Mammary epithelial cell (primary cell): ENCODE measurements at regions not wholly inside any gene's neighbourhood (a gene's known extent, or its start where the extent isn't known, plus 50 kb on each side); places are given as distances from the start of the nearest gene placed in this dataset.
"Not testable (repeated sequence)": the region's sequence is repeated elsewhere in the genome, so short reads cannot be mapped to it uniquely, and the experiment has no call there.

Experiments used
- EZH2 ChIP-seq: IDR thresholded peaks from 2 replicates; pipeline ENCODE4 v1.6.1; 2012; ENCODE audit warnings: low read length, inconsistent platforms, borderline replicate concordance
- TF ChIP-seq, protein P1 (sequence below), 2 donors: IDR thresholded peaks in 1 of 2; conservative IDR thresholded peaks in 1 of 2; 2 replicates each; pipeline ENCODE4 v1.5.1; 2011 to 2012; ENCODE audit warnings: inconsistent platforms in 2 of 2, low read length in 2 of 2, mild to moderate bottlenecking in 2 of 2, control low read depth in 1 of 2, low read depth in 1 of 2; ENCODE audit not compliant: insufficient read depth in 1 of 2; ENCODE audit errors: extremely low read depth in 1 of 2

DNA sequence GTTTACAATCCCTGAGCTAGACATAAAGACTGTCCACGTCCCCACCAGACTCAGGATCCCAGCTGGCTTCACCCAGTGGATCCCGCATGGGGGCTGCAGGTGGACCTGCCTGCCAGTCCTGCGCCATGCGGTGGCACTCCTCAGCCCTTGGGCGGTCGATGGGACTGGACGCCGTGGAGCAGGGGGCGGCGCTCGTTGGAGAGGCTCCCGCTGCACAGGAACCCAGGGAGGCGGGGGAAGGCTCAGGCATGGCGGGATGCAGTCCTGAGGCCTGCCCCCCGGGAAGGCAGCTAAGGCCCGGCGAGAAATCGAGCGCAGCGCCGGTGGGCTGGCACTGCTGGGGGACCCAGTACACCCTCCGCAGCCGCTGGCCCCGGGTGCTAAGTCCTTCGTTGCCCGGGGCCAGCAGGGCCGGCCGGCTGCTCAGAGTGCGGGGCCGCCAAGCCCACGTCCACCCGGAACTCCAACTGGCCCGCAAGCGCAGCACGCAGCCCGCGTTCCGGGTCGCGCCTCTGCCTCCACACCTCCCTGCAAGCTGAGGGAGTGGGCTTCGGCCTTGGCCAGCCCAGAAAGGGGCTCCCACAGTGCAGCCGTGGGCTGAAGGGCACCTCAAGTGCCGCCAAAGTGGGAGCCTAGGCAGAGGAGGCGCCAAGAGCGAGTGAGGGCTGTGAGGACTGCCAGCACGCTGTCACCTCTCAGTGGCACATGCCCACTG, 553.1 kb downstream of the CDH9 start:
- not testable (repeated sequence) for TF ChIP-seq EZH2
- TF ChIP-seq, protein P1, sequence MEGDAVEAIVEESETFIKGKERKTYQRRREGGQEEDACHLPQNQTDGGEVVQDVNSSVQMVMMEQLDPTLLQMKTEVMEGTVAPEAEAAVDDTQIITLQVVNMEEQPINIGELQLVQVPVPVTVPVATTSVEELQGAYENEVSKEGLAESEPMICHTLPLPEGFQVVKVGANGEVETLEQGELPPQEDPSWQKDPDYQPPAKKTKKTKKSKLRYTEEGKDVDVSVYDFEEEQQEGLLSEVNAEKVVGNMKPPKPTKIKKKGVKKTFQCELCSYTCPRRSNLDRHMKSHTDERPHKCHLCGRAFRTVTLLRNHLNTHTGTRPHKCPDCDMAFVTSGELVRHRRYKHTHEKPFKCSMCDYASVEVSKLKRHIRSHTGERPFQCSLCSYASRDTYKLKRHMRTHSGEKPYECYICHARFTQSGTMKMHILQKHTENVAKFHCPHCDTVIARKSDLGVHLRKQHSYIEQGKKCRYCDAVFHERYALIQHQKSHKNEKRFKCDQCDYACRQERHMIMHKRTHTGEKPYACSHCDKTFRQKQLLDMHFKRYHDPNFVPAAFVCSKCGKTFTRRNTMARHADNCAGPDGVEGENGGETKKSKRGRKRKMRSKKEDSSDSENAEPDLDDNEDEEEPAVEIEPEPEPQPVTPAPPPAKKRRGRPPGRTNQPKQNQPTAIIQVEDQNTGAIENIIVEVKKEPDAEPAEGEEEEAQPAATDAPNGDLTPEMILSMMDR (conservative IDR thresholded peaks at IDR 0.05 in 1 of 2, IDR thresholded peaks at IDR 0.05 in 1 of 2; ENCODE audit: extremely low read depth in 1 of 2, insufficient read depth in 1 of 2, low read depth in 1 of 2, low read length in 2 of 2), result not testable (repeated sequence)
